ENCODE measurements at regions not wholly inside any gene's neighbourhood (a gene's known extent, or its start where the extent isn't known, plus 50 kb on each side); places are given as distances from the start of the nearest gene placed in this dataset.
A peak's percentile ranks its signal among the peaks of the same experiment; 100 is the strongest.
"Not testable (repeated sequence)": the region's sequence is repeated elsewhere in the genome, so short reads cannot be mapped to it uniquely, and the experiment has no call there.

GRCh38 chr11:92159931-92160330 is 64.7 kb upstream of the FAT3 start:
- TF ChIP-seq CTCF (IDR thresholded peaks at IDR 0.05) = no peak
- no peak overlapping the region for H3K27ac Mint-ChIP-seq (ENCODE audit: unreplicated experiment)
- no peaks in the 10 kb centered on the region for H3K4me1 Mint-ChIP-seq (ENCODE audit: low read depth)
- DNase-seq (ENCODE audit: low spot score) = no peak
- no peaks in the 10 kb centered on the region for H3K9me3 Mint-ChIP-seq (ENCODE audit: low read depth)
- H3K4me3 Mint-ChIP-seq (ENCODE audit: unreplicated experiment) = no peak overlapping the region
- H3K36me3 Mint-ChIP-seq (ENCODE audit: low read depth) = no peaks in the 10 kb centered on the region
- peaks cover 9% of the 10 kb centered on the region for H3K27me3 Mint-ChIP-seq (ENCODE audit: low read depth)

GRCh38 chr11:92157390-92157789 is 67.2 kb upstream of the FAT3 start:
- H3K27ac Mint-ChIP-seq (ENCODE audit: unreplicated experiment); H3K4me3 Mint-ChIP-seq (ENCODE audit: unreplicated experiment); H3K9me3 Mint-ChIP-seq (ENCODE audit: low read depth); DNase-seq (ENCODE audit: low spot score); H3K36me3 Mint-ChIP-seq (ENCODE audit: low read depth); H3K27me3 Mint-ChIP-seq (ENCODE audit: low read depth); H3K4me1 Mint-ChIP-seq (ENCODE audit: low read depth): not testable (repeated sequence)

- no peaks in the 10 kb centered on the region for H3K9me3 Mint-ChIP-seq (ENCODE audit: low read depth)
Observed at GRCh38 chr11:92154611-92155010, 70.0 kb upstream of the FAT3 start.

GRCh38 chr11:92154110-92154509 is 70.5 kb upstream of the FAT3 start:
- no peak for DNase-seq (ENCODE audit: low spot score)
- no peak overlapping the region for H3K27ac Mint-ChIP-seq (ENCODE audit: unreplicated experiment)
- no peak overlapping the region for H3K4me3 Mint-ChIP-seq (ENCODE audit: unreplicated experiment)
- no peaks in the 10 kb centered on the region for H3K36me3 Mint-ChIP-seq (ENCODE audit: low read depth)
- peaks cover 2% of the 10 kb centered on the region for H3K4me1 Mint-ChIP-seq (ENCODE audit: low read depth)
- no peaks in the 10 kb centered on the region for H3K9me3 Mint-ChIP-seq (ENCODE audit: low read depth)
- H3K27me3 Mint-ChIP-seq (ENCODE audit: low read depth) = peaks cover 7% of the 10 kb centered on the region
- no peak for TF ChIP-seq CTCF (IDR thresholded peaks at IDR 0.05)

More at GRCh38 chr11:92154611-92155010, 70.0 kb upstream of the FAT3 start:
- TF ChIP-seq CTCF (IDR thresholded peaks at IDR 0.05) = no peak
- H3K27me3 Mint-ChIP-seq (ENCODE audit: low read depth) = peaks cover 7% of the 10 kb centered on the region
- DNase-seq (ENCODE audit: low spot score) = no peak
- peaks cover 2% of the 10 kb centered on the region for H3K4me1 Mint-ChIP-seq (ENCODE audit: low read depth)
- H3K27ac Mint-ChIP-seq (ENCODE audit: unreplicated experiment) = no peak overlapping the region
- H3K4me3 Mint-ChIP-seq (ENCODE audit: unreplicated experiment) = no peak overlapping the region
- no peaks in the 10 kb centered on the region for H3K36me3 Mint-ChIP-seq (ENCODE audit: low read depth)

- H3K9me3 Mint-ChIP-seq (ENCODE audit: low read depth) = no peaks in the 10 kb centered on the region
- H3K4me1 Mint-ChIP-seq (ENCODE audit: low read depth) = peaks cover 2% of the 10 kb centered on the region
- H3K4me3 Mint-ChIP-seq (ENCODE audit: unreplicated experiment) = no peak overlapping the region
- DNase-seq (ENCODE audit: low spot score) = no peak
- H3K27ac Mint-ChIP-seq (ENCODE audit: unreplicated experiment) = no peak overlapping the region
- no peak for TF ChIP-seq CTCF (IDR thresholded peaks at IDR 0.05)
- peaks cover 7% of the 10 kb centered on the region for H3K27me3 Mint-ChIP-seq (ENCODE audit: low read depth)
- H3K36me3 Mint-ChIP-seq (ENCODE audit: low read depth) = no peaks in the 10 kb centered on the region
Observed at GRCh38 chr11:92153542-92153941, 71.1 kb upstream of the FAT3 start.

GRCh38 chr11:92152245-92152644 is 72.4 kb upstream of the FAT3 start:
- peaks cover 2% of the 10 kb centered on the region for H3K4me1 Mint-ChIP-seq (ENCODE audit: low read depth)
- DNase-seq (ENCODE audit: low spot score) = no peak

More at GRCh38 chr11:92152245-92152644, 72.4 kb upstream of the FAT3 start:
- Mint-ChIP-seq H3K9me3 (ENCODE audit: low read depth) (no peaks in the 10 kb centered on the region), H3K27ac (ENCODE audit: unreplicated experiment) (no peak overlapping the region), H3K27me3 (ENCODE audit: low read depth) (peaks cover 7% of the 10 kb centered on the region), H3K4me3 (ENCODE audit: unreplicated experiment) (no peak overlapping the region), H3K36me3 (ENCODE audit: low read depth) (no peaks in the 10 kb centered on the region)
- peak; percentile 31 for TF ChIP-seq CTCF (IDR thresholded peaks at IDR 0.05)

Data from chondrocyte (in vitro differentiated cells).